NCI-H2196 (cell line): ENCODE measurements at regions not wholly inside any gene's neighbourhood (a gene's known extent, or its start where the extent isn't known, plus 50 kb on each side); places are given as distances from the start of the nearest gene placed in this dataset.

Source experiments
- DNase-seq: peaks from one replicate; lab custom pipeline; 2025; ENCODE audit not compliant: unreplicated experiment; lab: John Stamatoyannopoulos, UW

GRCh38 chr2:51723691-51724090 lies 691.8 kb upstream of the NRXN1 start:
- DNase-seq: no peak

GRCh38 chr2:51722311-51722710 lies 690.4 kb upstream of the NRXN1 start:
- no peak for DNase-seq

- DNase-seq: no peak
Measured at GRCh38 chr2:51720826-51721225, 688.9 kb upstream of the NRXN1 start.

DNA sequence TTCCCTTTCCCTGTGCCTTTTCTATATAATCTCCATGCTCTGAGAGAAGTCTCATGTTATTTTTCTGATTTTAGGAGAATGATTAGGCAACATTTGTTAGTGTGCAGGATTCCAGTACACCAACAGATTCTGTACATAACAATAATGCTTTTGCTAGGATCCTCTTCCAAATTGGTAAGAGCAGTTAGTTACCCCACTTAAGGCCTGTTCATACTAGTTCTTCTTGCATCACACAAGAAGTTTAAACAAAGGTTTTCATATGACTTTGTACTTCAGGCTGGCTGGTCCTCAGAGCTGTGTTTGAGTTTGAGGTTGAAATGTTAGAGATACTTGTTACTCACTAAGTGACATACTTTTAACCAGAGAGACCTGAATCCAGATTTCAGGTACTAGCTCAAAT lies 686.9 kb upstream of the NRXN1 start:
- no peak for DNase-seq

DNA sequence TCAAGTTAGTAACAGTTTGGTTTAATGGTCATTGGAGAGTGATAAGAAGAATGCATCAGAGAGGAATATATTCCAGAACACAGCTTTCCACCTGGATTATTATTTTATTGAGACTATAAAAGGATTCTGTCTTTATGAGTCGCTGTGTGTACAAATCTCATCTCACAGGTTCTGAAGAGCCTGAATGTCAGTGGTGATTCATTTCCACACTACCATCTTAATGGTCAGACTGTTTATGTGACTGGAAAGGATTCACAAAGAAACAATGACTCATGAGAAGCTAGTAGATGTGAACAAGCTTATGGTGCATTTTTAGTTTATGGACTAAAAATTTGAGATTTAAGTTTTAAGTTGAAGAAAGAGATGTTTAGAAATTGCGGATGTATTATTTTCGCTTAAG lies 685.4 kb upstream of the NRXN1 start:
- DNase-seq: no peak

DNA sequence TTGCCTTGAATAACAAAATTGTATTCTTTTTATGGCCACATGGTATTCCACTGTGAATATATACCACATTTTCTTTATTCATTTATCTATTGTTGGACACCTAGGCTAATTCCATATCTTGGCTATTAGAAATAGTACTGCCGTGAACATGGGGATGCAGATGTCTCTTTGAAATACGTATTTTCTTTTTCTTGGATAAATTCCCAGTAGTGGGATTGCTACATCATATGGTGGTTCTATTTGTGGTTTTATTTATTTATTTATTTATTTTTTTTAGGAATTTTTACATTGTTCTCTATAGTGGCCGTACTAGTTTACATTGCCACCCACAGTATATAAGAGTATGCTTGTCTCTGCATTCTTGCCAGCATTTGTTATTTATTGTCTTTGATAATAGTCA lies 679.8 kb upstream of the NRXN1 start:
- DNase-seq: no peak

GRCh38 chr2:51710222-51710621 lies 678.3 kb upstream of the NRXN1 start:
- DNase-seq: no peak

DNA sequence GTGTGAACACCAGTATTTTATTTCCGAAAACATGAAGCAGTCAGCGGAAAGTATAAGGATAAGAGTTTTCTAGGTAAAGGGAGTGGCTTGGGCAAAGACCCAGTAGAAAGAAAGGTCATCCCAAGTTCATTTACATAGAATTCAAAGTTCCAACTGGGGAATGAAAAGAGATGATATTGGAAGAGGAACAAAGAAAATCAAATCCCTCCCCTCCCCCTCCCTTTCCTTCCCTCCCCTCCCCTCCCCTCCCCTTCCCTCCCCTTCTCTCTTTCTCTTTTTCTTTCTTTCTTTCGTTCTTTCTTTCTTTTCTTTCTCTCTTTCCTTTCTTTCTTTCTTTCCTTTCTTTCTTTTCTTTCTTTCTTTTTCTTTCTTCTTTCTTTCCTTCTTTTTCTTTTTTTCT lies 675.7 kb upstream of the NRXN1 start:
- no peak for DNase-seq

GRCh38 chr2:51706220-51706619 lies 674.3 kb upstream of the NRXN1 start:
- DNase-seq: no peak

DNA sequence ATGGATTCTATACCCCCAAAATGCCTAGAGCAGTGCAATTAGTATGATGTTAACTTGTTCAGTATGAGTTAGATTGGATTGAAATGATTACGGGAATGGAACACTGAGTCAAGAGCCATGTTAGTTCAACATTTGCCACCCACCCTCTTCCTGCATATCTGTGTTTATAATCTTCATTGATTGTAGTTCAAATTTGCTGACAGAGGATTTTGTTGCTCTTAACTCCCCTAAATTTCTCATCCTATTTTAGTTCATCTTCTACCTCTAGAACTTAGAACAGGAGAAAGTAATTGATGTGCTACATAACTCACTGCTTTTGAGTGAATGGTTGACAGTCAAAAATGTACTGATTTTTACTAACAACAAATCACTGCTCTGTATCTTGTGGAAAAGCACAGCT lies 673.5 kb upstream of the NRXN1 start:
- no peak for DNase-seq

- no peak for DNase-seq
Measured at GRCh38 chr2:51698021-51698420, 666.1 kb upstream of the NRXN1 start.

GRCh38 chr2:51697095-51697494 lies 665.2 kb upstream of the NRXN1 start:
- no peak for DNase-seq

- no peak for DNase-seq
Measured at GRCh38 chr2:51695531-51695930, 663.6 kb upstream of the NRXN1 start.

GRCh38 chr2:51693640-51694039 lies 661.7 kb upstream of the NRXN1 start:
- DNase-seq: no peak

DNA sequence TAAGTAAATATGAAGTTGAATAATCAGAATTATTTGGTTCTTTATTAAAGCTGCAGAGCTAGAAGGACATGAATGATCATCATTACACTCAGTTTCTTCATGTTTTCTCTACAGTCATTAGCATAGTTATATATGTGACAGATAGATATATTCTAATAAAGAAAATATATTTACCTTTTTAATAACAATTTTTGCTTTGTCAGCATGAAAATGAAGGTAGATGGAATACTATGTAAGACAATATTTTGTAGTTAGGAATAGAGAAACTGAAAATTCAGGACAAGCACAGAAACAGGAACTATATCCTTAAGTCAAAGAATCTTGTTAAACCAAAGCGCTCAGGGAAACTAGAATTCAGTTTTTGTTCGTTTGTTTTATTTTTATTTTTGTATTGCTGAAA lies 649.9 kb upstream of the NRXN1 start:
- DNase-seq: no peak

DNA sequence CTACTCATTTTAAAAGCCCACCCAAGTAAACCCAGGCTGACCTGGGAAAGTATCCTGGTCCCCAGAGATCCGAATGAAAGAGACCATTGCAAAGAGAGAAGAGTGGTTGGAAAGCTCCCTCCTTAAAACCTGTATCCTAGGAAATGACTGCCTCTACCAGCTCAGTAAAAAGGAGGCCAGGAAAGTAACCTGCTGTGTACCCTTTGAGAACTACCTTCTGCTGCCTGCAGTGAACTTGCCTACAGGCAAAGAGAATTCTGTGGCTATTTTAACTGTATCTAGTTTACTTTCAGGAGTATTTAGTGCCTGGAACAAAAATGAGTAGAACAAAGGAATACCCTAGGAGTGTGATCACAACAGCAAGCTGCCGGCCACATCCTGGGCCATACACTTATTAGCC lies 641.7 kb upstream of the NRXN1 start:
- no peak for DNase-seq

DNA sequence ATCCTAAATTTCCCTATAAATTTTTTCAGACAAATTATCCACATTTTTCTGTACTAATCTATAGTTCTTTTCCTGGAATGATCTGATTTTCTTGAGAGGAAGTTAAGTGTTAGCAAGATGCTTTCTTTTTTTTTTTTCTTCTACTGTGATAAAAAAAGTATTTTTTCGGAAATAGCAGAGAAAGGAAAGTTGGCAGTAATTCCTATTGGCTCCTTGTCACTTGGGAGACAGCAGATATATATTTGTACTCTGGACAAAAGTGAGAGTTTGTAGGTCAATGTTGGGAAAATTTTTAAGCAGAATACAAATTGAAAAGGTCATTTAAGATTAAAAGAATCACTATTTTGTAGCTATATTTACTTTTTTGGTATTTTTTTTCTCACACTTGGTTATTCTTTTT lies 635.7 kb upstream of the NRXN1 start:
- no peak for DNase-seq

- DNase-seq: no peak
Measured at GRCh38 chr2:51662187-51662586, 630.3 kb upstream of the NRXN1 start.

DNA sequence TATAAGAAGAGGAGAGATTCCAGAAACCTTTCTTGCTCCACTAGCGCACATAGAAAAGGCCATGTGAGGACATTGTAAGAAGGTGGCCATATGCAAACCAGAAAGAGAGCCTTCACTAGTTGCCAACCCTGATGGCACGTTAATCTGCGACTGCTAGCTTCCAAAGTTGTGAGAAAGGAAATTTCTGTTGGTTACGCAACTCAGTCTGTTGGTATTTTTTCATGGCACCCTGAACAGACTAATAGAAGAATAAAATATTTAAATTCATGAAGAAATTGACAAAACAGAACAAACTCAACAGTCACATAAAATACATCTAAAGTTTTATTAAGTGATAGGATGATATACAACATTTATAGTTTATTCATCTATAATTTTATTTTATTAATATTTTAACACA lies 625.9 kb upstream of the NRXN1 start:
- no peak for DNase-seq

GRCh38 chr2:51650769-51651168 lies 618.8 kb upstream of the NRXN1 start:
- no peak for DNase-seq

DNA sequence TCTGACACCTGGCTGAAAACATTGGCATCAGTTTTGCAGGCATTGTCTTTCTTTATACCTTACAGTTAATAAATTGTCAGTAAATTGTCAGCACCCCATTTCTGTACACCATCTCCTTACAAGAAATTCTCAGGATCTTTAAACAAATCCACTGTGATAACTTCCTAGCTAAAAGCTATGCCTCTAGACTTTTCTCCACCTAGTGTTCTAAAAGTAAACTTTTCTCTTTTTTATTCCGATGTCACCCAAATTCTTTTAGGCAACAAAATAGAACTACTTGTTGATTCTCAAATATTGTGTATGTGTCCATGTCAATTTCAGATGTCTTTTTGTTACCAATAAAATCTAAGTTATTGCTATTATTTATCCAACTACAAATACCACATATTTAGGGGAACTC lies 617.4 kb upstream of the NRXN1 start:
- DNase-seq: no peak

DNA sequence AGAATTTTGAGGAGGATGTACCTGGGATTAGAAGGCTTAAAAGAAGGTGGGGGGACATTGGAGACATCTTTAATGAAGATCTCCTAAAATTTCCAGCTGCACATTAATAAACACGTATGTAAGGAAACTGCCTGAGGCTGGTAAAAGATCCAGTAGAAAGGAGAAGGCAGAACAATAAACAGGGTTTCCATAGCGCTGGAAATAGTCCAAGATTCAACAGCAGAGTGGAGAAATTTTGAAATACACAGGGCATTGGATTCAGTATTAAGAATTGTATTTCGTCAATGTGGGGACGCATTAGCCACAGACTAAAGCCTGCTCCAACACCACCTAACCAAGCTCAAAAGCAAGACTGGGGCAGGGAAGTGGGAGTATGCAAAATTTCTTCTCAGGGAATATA lies 606.9 kb upstream of the NRXN1 start:
- no peak for DNase-seq

GRCh38 chr2:51633073-51633472 lies 601.1 kb upstream of the NRXN1 start:
- no peak for DNase-seq

DNA sequence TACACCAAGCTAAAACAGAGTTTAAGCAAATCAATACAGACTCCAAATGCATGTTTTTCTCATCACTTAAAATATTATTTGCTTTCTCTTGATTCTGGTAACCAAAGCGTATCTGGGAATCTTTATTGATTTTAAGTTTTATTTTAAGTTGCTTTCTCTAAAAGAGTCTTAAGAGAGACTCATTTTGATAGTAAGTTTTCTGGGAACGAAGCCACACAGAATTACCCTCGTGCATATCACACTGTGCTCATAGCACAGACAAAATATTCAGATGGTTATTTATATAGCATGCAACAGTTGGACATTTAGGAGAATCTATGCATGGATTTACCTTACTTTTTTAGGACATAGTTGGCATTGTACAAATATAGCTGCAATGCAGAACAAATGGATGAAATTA lies 597.5 kb upstream of the NRXN1 start:
- DNase-seq: no peak
